PC-3 (cell line): ENCODE measurements at regions not wholly inside any gene's neighbourhood (a gene's known extent, or its start where the extent isn't known, plus 50 kb on each side); places are given as distances from the start of the nearest gene placed in this dataset.

Experiments used
- ATAC-seq: fragments of 200-7000 bp; cut with Tn5 transposase; 2 replicates; pipeline ENCODE4 v1.9.1; 2020; ENCODE audit warnings: mild to moderate bottlenecking, moderate library complexity
- BruUV-seq: library from RNA; stranded (reverse); fragments of 400-500 nt; replicated peaks from 2 replicates; lab custom pipeline; 2021; lab: Mats Ljungman, UMichigan
- CTCF ChIA-PET: fragments of 300-600 bp; sonication (Branson Sonifier 250); formaldehyde crosslinking; loops from one replicate; lab custom pipeline; 2022; ENCODE audit warnings: antibody characterized with exemption; lab: Charles Lee
- POLR2A ChIA-PET: fragments of 300-600 bp; sonication (Branson Sonifier 250); formaldehyde crosslinking; loops from one replicate; lab custom pipeline; 2022; ENCODE audit warnings: antibody characterized with exemption; ENCODE audit not compliant: unreplicated experiment; lab: Charles Lee
- DNase-seq: peaks from one replicate; pipeline ENCODE4 v3.0.0-alpha.2; 2015
- H2AFZ ChIP-seq: fragments of 300-600 bp; sonication (generic); 2 replicates; pipeline ENCODE4 v1.6.0; 2016; ENCODE audit warnings: antibody characterized with exemption, low read length
- H3F3A ChIP-seq: fragments of 300-600 bp; sonication (generic); one replicate; pipeline ENCODE4 v1.6.0; 2017; ENCODE audit warnings: antibody characterized with exemption, low read length, control low read depth, mild to moderate bottlenecking; ENCODE audit not compliant: unreplicated experiment
- H3K27ac ChIP-seq: fragments of 300-600 bp; sonication (generic); 2 replicates; pipeline ENCODE4 v1.5.1; 2016; ENCODE audit warnings: mild to moderate bottlenecking, low read length
- H3K27me3 ChIP-seq: fragments of 300-600 bp; sonication (generic); 2 replicates; pipeline ENCODE4 v1.6.1; 2016; ENCODE audit warnings: low read length, mixed read lengths
- H3K36me3 ChIP-seq: fragments of 300-600 bp; sonication (generic); 2 replicates; pipeline ENCODE4 v1.6.1; 2016; ENCODE audit warnings: low read depth, mixed run types, low read length, mixed read lengths
- H3K4me1 ChIP-seq: fragments of 300-600 bp; sonication (generic); 2 replicates; pipeline ENCODE4 v1.5.1; 2016; ENCODE audit warnings: low read length; ENCODE audit not compliant: insufficient read depth
- H3K4me2 ChIP-seq: fragments of 300-600 bp; sonication (generic); 2 replicates; pipeline ENCODE4 v1.6.0; 2016; ENCODE audit warnings: low read length
- H3K4me3 ChIP-seq: fragments of 300-600 bp; sonication (generic); 2 replicates; pipeline ENCODE4 v1.5.1; 2016; ENCODE audit warnings: mild to moderate bottlenecking, low read length, mixed read lengths
- H3K79me2 ChIP-seq: fragments of 300-600 bp; sonication (generic); 2 replicates; pipeline ENCODE4 v1.6.1; 2017; ENCODE audit warnings: low read length, mixed read lengths
- H3K9ac ChIP-seq: fragments of 300-600 bp; sonication (generic); 2 replicates; pipeline ENCODE4 v1.6.0; 2016; ENCODE audit warnings: mild to moderate bottlenecking, low read length
- H3K9me2 ChIP-seq: fragments of 300-600 bp; sonication (generic); replicated peaks from 2 replicates; pipeline ENCODE4 v1.6.1; 2016; ENCODE audit warnings: mixed run types, low read length, mixed read lengths
- H3K9me3 ChIP-seq: fragments of 300-600 bp; sonication (generic); 2 replicates; pipeline ENCODE4 v1.6.1; 2016; ENCODE audit warnings: low read length, mixed read lengths
- H4K20me1 ChIP-seq: fragments of 300-600 bp; sonication (generic); 2 replicates; pipeline ENCODE4 v1.6.1; 2016; ENCODE audit warnings: low read length, mixed read lengths
- EZH2 ChIP-seq: fragments of 300-600 bp; sonication (generic); IDR thresholded peaks from one replicate; pipeline ENCODE4 v1.6.1; 2017; ENCODE audit warnings: antibody characterized with exemption, mild to moderate bottlenecking, low read length; ENCODE audit not compliant: unreplicated experiment
- EZH2phosphoT487 ChIP-seq: fragments of 300-600 bp; sonication (generic); IDR thresholded peaks from 2 replicates; pipeline ENCODE4 v1.6.1; 2018; ENCODE audit warnings: mild to moderate bottlenecking, antibody characterized with exemption, low read length, borderline replicate concordance
- intact Hi-C: fragments of 100-400 bp; cut with micrococcal nuclease; formaldehyde crosslinking; loops from 2 replicates; pipeline ENCODE4 v1.9.0; 2023
- TF ChIP-seq, protein P1 (sequence below): fragments of 300-600 bp; sonication (generic); conservative IDR thresholded peaks from 2 replicates; pipeline ENCODE4 v1.5.1; 2017; ENCODE audit warnings: antibody characterized with exemption, low read depth, mild to moderate bottlenecking, low read length

DNA sequence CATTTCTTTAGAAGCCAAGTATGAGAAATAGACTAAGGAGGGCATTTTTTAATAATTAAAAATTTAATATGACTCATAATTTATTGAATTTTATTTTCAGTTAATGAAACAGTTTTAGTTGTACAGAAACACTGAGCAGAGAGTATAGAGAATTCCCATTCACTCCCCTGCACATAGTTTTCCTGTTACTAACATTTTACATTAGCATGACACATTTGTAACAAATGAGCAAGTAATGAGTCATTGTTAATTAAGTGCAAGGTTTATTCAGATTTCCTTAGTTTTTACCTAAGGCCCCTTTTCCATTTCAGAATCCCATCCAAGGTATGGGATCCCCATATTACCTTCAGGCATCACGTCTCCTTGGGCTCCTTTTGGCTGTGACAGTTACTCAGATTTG lies 271.5 kb upstream of the FZD8 start:
- H3K36me3 ChIP-seq = no peaks in the 10 kb centered on the region
- no peak overlapping the region for H3K4me3 ChIP-seq
- H3K9me3 ChIP-seq = no peaks in the 10 kb centered on the region
- no peaks in the 10 kb centered on the region for H4K20me1 ChIP-seq
- no peaks in the 10 kb centered on the region for H3K27me3 ChIP-seq
- ATAC-seq = peak; percentile 85
- H3K27ac ChIP-seq = peak overlapping the region; percentile 76
- no peaks in the 10 kb centered on the region for H3K9me2 ChIP-seq
- intact Hi-C loops = loop anchor here (1.0 to 10.0 kb wide), 15 partner anchors 23 to 865 kb away; partner anchors contain the start of gene FZD8
- DNase-seq = peak; percentile 99
- peaks cover 47% of the 10 kb centered on the region for H3K4me1 ChIP-seq
- no peak overlapping the region for H2AFZ ChIP-seq
- no TSS peak for BruUV-seq
- H3K4me2 ChIP-seq = peak overlapping the region; percentile 44
- peaks cover 12% of the 10 kb centered on the region for H3F3A ChIP-seq
- TF ChIP-seq EZH2phosphoT487 (no peak), EZH2 (no peak)
- TF ChIP-seq, protein P1, sequence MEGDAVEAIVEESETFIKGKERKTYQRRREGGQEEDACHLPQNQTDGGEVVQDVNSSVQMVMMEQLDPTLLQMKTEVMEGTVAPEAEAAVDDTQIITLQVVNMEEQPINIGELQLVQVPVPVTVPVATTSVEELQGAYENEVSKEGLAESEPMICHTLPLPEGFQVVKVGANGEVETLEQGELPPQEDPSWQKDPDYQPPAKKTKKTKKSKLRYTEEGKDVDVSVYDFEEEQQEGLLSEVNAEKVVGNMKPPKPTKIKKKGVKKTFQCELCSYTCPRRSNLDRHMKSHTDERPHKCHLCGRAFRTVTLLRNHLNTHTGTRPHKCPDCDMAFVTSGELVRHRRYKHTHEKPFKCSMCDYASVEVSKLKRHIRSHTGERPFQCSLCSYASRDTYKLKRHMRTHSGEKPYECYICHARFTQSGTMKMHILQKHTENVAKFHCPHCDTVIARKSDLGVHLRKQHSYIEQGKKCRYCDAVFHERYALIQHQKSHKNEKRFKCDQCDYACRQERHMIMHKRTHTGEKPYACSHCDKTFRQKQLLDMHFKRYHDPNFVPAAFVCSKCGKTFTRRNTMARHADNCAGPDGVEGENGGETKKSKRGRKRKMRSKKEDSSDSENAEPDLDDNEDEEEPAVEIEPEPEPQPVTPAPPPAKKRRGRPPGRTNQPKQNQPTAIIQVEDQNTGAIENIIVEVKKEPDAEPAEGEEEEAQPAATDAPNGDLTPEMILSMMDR = no peak
- CTCF ChIA-PET = no interaction called here
- POLR2A ChIA-PET = interaction anchor here (0.6 kb wide), 1 partner anchor 72 kb away, joined by 3 read pairs; no protein-coding TSS in a partner anchor
- peak overlapping the region; percentile 49 for H3K9ac ChIP-seq
- H3K79me2 ChIP-seq = no peaks in the 10 kb centered on the region

DNA sequence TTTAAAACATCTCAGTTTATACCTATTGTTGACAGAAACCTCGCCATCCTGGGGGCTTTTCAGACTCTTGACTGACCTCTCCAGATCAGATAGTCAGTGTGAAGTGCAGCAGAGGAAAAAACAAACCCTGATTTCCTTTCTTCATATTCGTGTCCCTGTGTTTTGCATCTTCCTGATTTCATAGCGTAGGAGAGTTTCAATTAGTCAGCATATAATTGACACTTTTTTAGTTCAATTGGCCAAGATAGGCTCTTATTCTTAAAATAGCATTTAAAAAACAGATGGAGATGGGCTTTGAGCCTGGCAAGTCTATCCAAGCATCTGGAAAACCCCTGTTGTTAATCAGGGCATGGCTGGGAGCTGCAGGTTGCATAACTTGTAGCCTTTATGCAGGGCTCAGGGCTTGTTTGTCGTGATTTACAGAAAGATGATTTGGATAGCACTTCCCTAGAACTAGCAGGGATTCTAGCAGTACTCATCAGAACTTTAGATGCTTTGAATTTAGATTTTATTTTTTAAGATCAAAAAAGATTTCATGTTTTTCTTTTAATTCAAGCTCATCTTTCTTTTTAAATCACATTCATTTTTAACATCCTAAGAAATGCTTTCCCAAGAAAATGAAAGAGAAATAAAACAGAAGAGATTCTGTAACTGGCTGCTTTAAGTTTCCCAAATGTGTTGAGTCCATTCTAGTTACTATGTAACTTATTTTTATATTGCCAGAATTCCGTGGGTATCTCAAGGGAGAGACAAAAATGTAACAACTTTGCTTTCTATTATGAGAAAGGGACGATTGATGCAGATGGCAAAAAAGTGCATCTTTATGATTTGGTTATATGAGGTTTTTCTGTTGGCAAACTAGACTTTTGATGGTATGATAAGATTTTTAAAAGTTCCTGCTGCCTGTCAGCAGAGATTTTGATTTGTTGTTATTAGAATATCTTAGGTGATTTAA lies 270.8 kb upstream of the FZD8 start:
- peak overlapping the region; percentile 76 for H3K27ac ChIP-seq
- H4K20me1 ChIP-seq = no peaks in the 10 kb centered on the region
- peaks cover 12% of the 10 kb centered on the region for H3F3A ChIP-seq
- BruUV-seq = no TSS peak
- H3K9me3 ChIP-seq = no peaks in the 10 kb centered on the region
- POLR2A ChIA-PET = interaction anchor here (0.6 kb wide), 2 partner anchors 73 to 107 kb away, joined by 3 read pairs; no protein-coding TSS in a partner anchor
- H3K79me2 ChIP-seq = no peaks in the 10 kb centered on the region
- H3K4me2 ChIP-seq = peak overlapping the region; percentile 44
- peak; percentile 3 for ATAC-seq
- intact Hi-C loops = loop anchor here (1.0 to 10.0 kb wide), 15 partner anchors 23 to 866 kb away; partner anchors contain the start of gene FZD8
- peak overlapping the region; percentile 2; the same call in 1 of the 2 replicates for H3K4me3 ChIP-seq
- CTCF ChIA-PET = interaction anchor here (1.0 kb wide), 1 partner anchor 278 kb away, joined by 3 read pairs; no protein-coding TSS in a partner anchor
- H3K9ac ChIP-seq = peak overlapping the region; percentile 49
- DNase-seq = peak; percentile 65
- TF ChIP-seq EZH2 (no peak), EZH2phosphoT487 (no peak)
- TF ChIP-seq, protein P1 = no peak
- no peaks in the 10 kb centered on the region for H3K9me2 ChIP-seq
- H2AFZ ChIP-seq = peak overlapping the region; percentile 16
- H3K27me3 ChIP-seq = no peaks in the 10 kb centered on the region
- no peaks in the 10 kb centered on the region for H3K36me3 ChIP-seq
- H3K4me1 ChIP-seq = peaks cover 47% of the 10 kb centered on the region
